K562 (cell line): ENCODE measurements at regions not wholly inside any gene's neighbourhood (a gene's known extent, or its start where the extent isn't known, plus 50 kb on each side); places are given as distances from the start of the nearest gene placed in this dataset.

Experiments used
- ARID2 ChIP-seq: fragments of 450-650 bp; IDR thresholded peaks from 2 replicates; pipeline ENCODE4 v1.6.1; 2017; ENCODE audit warnings: antibody characterized with exemption, mild to moderate bottlenecking
- CBX1 ChIP-seq: sonication (generic); IDR thresholded peaks from 2 replicates; pipeline ENCODE4 v1.6.1; 2016; ENCODE audit warnings: antibody characterized with exemption, low read depth, mild to moderate bottlenecking
- FOXO4 ChIP-seq: fragments of 450-650 bp; formaldehyde crosslinking; IDR thresholded peaks from 2 replicates; pipeline ENCODE4 v1.4.0; 2020; ENCODE audit warnings: mild to moderate bottlenecking, moderate library complexity
- GABPB1 ChIP-seq: sonication (generic); formaldehyde crosslinking; IDR thresholded peaks from 2 replicates; pipeline ENCODE4 v1.8.0; 2022; ENCODE audit warnings: mild to moderate bottlenecking, missing genetic modification reagents
- HEY1 ChIP-seq: fragments of 250-450 bp; sonication (Bioruptor Pico); IDR thresholded peaks from 2 replicates; pipeline ENCODE4 v1.5.0; 2020; ENCODE audit warnings: mild to moderate bottlenecking, moderate library complexity, borderline replicate concordance
- KAT2B ChIP-seq: IDR thresholded peaks from one replicate; pipeline ENCODE4 v1.6.1; 2012; ENCODE audit warnings: low read depth, mild to moderate bottlenecking, control low read depth, inconsistent platforms, low read length, moderate library complexity
- NCOA6 ChIP-seq: fragments of 450-650 bp; IDR thresholded peaks from 2 replicates; pipeline ENCODE4 v1.6.1; 2017; ENCODE audit warnings: mild to moderate bottlenecking
- NFIC ChIP-seq: fragments of 450-650 bp; IDR thresholded peaks from 2 replicates; pipeline ENCODE4 v1.6.1; 2017; ENCODE audit warnings: mild to moderate bottlenecking, inconsistent platforms
- PHF8 ChIP-seq: fragments of 200-600 bp; sonication (generic); IDR thresholded peaks from 2 replicates; pipeline ENCODE4 v1.6.1; 2012; ENCODE audit warnings: mixed run types, mild to moderate bottlenecking, inconsistent platforms, low read length, moderate library complexity, borderline replicate concordance
- RNF2 ChIP-seq: sonication (generic); IDR thresholded peaks from 2 replicates; pipeline ENCODE4 v1.6.1; 2016
- RUNX1 ChIP-seq: sonication (generic); IDR thresholded peaks from 2 replicates; pipeline ENCODE4 v1.6.1; 2016; ENCODE audit warnings: antibody characterized with exemption, low read depth
- SREBF1 ChIP-seq: fragments of 150-350 bp; IDR thresholded peaks from 2 replicates; pipeline ENCODE4 v1.6.1; 2014; ENCODE audit warnings: antibody characterized with exemption, low read depth, low read length, borderline replicate concordance
- THRB ChIP-seq: fragments of 450-650 bp; formaldehyde crosslinking; conservative IDR thresholded peaks from 2 replicates; pipeline ENCODE4 v1.4.0; 2022; ENCODE audit warnings: mild to moderate bottlenecking, missing genetic modification characterization
- ZFP30 ChIP-seq: fragments of 250-450 bp; sonication (Bioruptor Pico); IDR thresholded peaks from 2 replicates; pipeline ENCODE4 v1.8.0; 2022; ENCODE audit warnings: moderate library complexity, mild to moderate bottlenecking, inconsistent platforms, borderline replicate concordance
- ZFP36 ChIP-seq: fragments of 150-350 bp; IDR thresholded peaks from 2 replicates; pipeline ENCODE4 v1.6.1; 2018; ENCODE audit warnings: low read length, low read depth; ENCODE audit not compliant: partially characterized antibody
- ZNF146 ChIP-seq: IDR thresholded peaks from one replicate; pipeline ENCODE4 v1.6.1; 2018; ENCODE audit warnings: missing compliant biosample characterization; ENCODE audit not compliant: unreplicated experiment
- ZNF175 ChIP-seq: fragments of 200-800 bp; sonication (Bioruptor generic); IDR thresholded peaks from 2 replicates; pipeline ENCODE4 v1.6.1; 2016; ENCODE audit warnings: low read depth, mild to moderate bottlenecking, missing genetic modification characterization, missing compliant biosample characterization
- ZNF197 ChIP-seq: fragments of 200-800 bp; sonication (Bioruptor generic); IDR thresholded peaks from 2 replicates; pipeline ENCODE4 v1.6.1; 2016; ENCODE audit warnings: low read depth, missing genetic modification characterization, missing compliant biosample characterization
- ZNF282 ChIP-seq: sonication (generic); formaldehyde crosslinking; IDR thresholded peaks from 2 replicates; pipeline ENCODE4 v1.8.1; 2023; ENCODE audit warnings: missing genetic modification reagents

DNA sequence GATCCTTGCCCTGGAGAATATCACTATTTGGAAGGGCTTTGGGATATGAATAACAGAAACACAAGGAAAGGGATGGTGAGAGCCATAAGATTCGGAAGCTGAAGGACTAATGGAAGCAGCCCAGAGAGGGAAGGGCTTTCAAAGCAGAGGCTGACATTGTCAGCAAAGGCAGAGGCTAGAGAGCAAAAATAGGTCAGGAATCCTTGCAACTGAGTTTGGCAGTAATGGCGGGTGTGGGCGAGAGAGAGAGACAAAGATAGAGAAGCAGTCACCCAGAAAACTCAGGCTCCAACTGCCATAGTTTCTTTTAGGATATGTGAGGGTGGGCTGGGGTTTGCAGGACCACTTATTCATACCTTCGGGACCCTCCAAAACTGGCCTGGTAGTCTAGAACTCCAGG, 248.6 kb downstream of the OPA1 start (continued):
- no peak for TF ChIP-seq THRB (CRISPR knock-in tag)
- TF ChIP-seq GABPB1 = no peak
- no peak for TF ChIP-seq ZFP36
- TF ChIP-seq ZFP30 (CRISPR knock-in tag) = no peak
- TF ChIP-seq NFIC = no peak
- TF ChIP-seq ZNF197 (CRISPR knock-in tag) = 0 out of 2 replicates have a peak, but pooled peaks have one; percentile 50
- TF ChIP-seq RNF2 = no peak
- TF ChIP-seq RUNX1 = no peak
- TF ChIP-seq KAT2B = no peak
- TF ChIP-seq NCOA6 = no peak
- TF ChIP-seq HEY1 (CRISPR knock-in tag) = no peak
- TF ChIP-seq ZNF146 (CRISPR knock-in tag) = no peak
- no peak for TF ChIP-seq FOXO4 (CRISPR knock-in tag)
- no peak for TF ChIP-seq PHF8
- TF ChIP-seq ZNF282 (CRISPR knock-in tag) = no peak
- no peak for TF ChIP-seq ARID2
- TF ChIP-seq ZNF175 (CRISPR knock-in tag) = 0 out of 2 replicates have a peak, but pooled peaks have one; percentile 11
- no peak for TF ChIP-seq SREBF1
- TF ChIP-seq CBX1 = no peak
